Fibroblast of lung (primary cell): ENCODE measurements at regions not wholly inside any gene's neighbourhood (a gene's known extent, or its start where the extent isn't known, plus 50 kb on each side); places are given as distances from the start of the nearest gene placed in this dataset.
A peak's percentile ranks its signal among the peaks of the same experiment; 100 is the strongest.

Experiments
- DNase-seq, 2 donors: peaks; one replicate each; pipeline versions ENCODE4 v3.0.0 to v3.0.0-alpha.2; 2010; ENCODE audit warnings: low read depth in 2 of 2
- H2AFZ ChIP-seq: 2 replicates; pipeline ENCODE4 v1.5.1; 2012; ENCODE audit warnings: low read length, control low read depth, inconsistent platforms
- H3K27ac ChIP-seq: 2 replicates; pipeline ENCODE4 v1.5.1; 2011; ENCODE audit warnings: low read length, control low read depth; ENCODE audit not compliant: insufficient read depth
- H3K27me3 ChIP-seq: 2 replicates; pipeline ENCODE4 v1.5.1; 2011; ENCODE audit warnings: mild to moderate bottlenecking, low read length; ENCODE audit not compliant: control insufficient read depth, insufficient read depth
- H3K36me3 ChIP-seq: 2 replicates; pipeline ENCODE4 v1.5.1; 2011; ENCODE audit warnings: low read length; ENCODE audit not compliant: control insufficient read depth, insufficient read depth
- H3K4me1 ChIP-seq: 2 replicates; pipeline ENCODE4 v1.5.1; 2011; ENCODE audit warnings: low read length; ENCODE audit not compliant: control insufficient read depth, insufficient read depth; ENCODE audit errors: extremely low read depth
- H3K4me2 ChIP-seq: 2 replicates; pipeline ENCODE4 v1.5.1; 2011; ENCODE audit warnings: low read length, control low read depth; ENCODE audit not compliant: insufficient read depth; ENCODE audit errors: extremely low read depth
- H3K4me3 ChIP-seq, 4 experiments: fragments of 200-600 bp in 1 of 4; sonication (generic) in 1 of 4; replicated peaks in 1 of 4; 2 replicates each; pipeline ENCODE4 v1.5.1; 2011 to 2016; ENCODE audit warnings: low read length in 4 of 4, low read depth in 3 of 4, mild to moderate bottlenecking in 3 of 4, control low read depth in 2 of 4, inconsistent platforms in 1 of 4, mixed read lengths in 1 of 4; ENCODE audit not compliant: insufficient read depth in 1 of 4; ENCODE audit errors: control extremely low read depth in 1 of 4
- H3K79me2 ChIP-seq: 2 replicates; pipeline ENCODE4 v1.5.1; 2012; ENCODE audit warnings: mild to moderate bottlenecking, low read length, inconsistent platforms; ENCODE audit not compliant: control insufficient read depth, insufficient read depth
- H3K9ac ChIP-seq: 2 replicates; pipeline ENCODE4 v1.5.1; 2011; ENCODE audit warnings: mild to moderate bottlenecking, low read length, control low read depth; ENCODE audit not compliant: insufficient read depth
- H3K9me3 ChIP-seq: 2 replicates; pipeline ENCODE4 v1.5.1; 2012; ENCODE audit warnings: low read depth, low read length; ENCODE audit not compliant: control insufficient read depth, insufficient read depth
- H4K20me1 ChIP-seq: 2 replicates; pipeline ENCODE4 v1.5.1; 2011; ENCODE audit warnings: low read length; ENCODE audit not compliant: control insufficient read depth, insufficient read depth; ENCODE audit errors: extremely low read depth
- CTCF ChIP-seq, 2 donors: IDR thresholded peaks in 1 of 2; conservative IDR thresholded peaks in 1 of 2; 1 replicate in 1 of 2; 2 replicates in 1 of 2; pipeline ENCODE4 v1.5.1; 2011 to 2012; ENCODE audit warnings: low read length in 2 of 2, control low read depth in 1 of 2, inconsistent platforms in 1 of 2, low read depth in 1 of 2, mild to moderate bottlenecking in 1 of 2
- EZH2 ChIP-seq: IDR thresholded peaks from 2 replicates; pipeline ENCODE4 v1.5.1; 2012; ENCODE audit warnings: low read length, control low read depth, mild to moderate bottlenecking; ENCODE audit errors: missing control alignments

GRCh38 chr2:39570614-39571013 lies 95.1 kb upstream of the TMEM178A start:
- Histone ChIP-seq H3K27ac (no peak overlapping the region), H3K4me2 (no peak overlapping the region), H2AFZ (no peak overlapping the region), H4K20me1 (no peaks in the 10 kb centered on the region), H3K4me3 (no peak overlapping the region), H3K79me2 (no peaks in the 10 kb centered on the region), H3K9me3 (no peaks in the 10 kb centered on the region), H3K27me3 (no peaks in the 10 kb centered on the region), H3K36me3 (no peaks in the 10 kb centered on the region), H3K9ac (no peak overlapping the region), H3K4me1 (peaks cover 9% of the 10 kb centered on the region)
- no peak for DNase-seq
- TF ChIP-seq CTCF (conservative IDR thresholded peaks at IDR 0.05 in 1 of 2, IDR thresholded peaks at IDR 0.05 in 1 of 2; ENCODE audit: low read depth in 1 of 2, low read length in 2 of 2) = no peak
- TF ChIP-seq EZH2 = no peak

- Histone ChIP-seq H3K36me3 (no peaks in the 10 kb centered on the region), H4K20me1 (no peaks in the 10 kb centered on the region), H3K27ac (no peak overlapping the region), H3K79me2 (no peaks in the 10 kb centered on the region), H3K9me3 (no peaks in the 10 kb centered on the region), H3K4me3 (no peak overlapping the region), H2AFZ (no peak overlapping the region), H3K4me2 (no peak overlapping the region), H3K27me3 (no peaks in the 10 kb centered on the region), H3K4me1 (peaks cover 9% of the 10 kb centered on the region), H3K9ac (no peak overlapping the region)
- DNase-seq = peak in 1 of 2 donors; percentile 73
- TF ChIP-seq CTCF (conservative IDR thresholded peaks at IDR 0.05 in 1 of 2, IDR thresholded peaks at IDR 0.05 in 1 of 2; ENCODE audit: low read depth in 1 of 2, low read length in 2 of 2) = no peak
- no peak for TF ChIP-seq EZH2
Observed at GRCh38 chr2:39571111-39571731, 94.5 kb upstream of the TMEM178A start.

GRCh38 chr2:39573276-39573675 lies 92.4 kb upstream of the TMEM178A start:
- no peak for TF ChIP-seq CTCF (conservative IDR thresholded peaks at IDR 0.05 in 1 of 2, IDR thresholded peaks at IDR 0.05 in 1 of 2; ENCODE audit: low read depth in 1 of 2, low read length in 2 of 2)
- no peak for TF ChIP-seq EZH2

More at GRCh38 chr2:39573276-39573675, 92.4 kb upstream of the TMEM178A start:
- Histone ChIP-seq H4K20me1 (no peaks in the 10 kb centered on the region), H3K4me2 (no peak overlapping the region), H3K4me1 (peaks cover 8% of the 10 kb centered on the region), H3K4me3 (no peak overlapping the region), H3K79me2 (no peaks in the 10 kb centered on the region), H2AFZ (no peak overlapping the region), H3K36me3 (no peaks in the 10 kb centered on the region), H3K9ac (no peak overlapping the region), H3K27me3 (no peaks in the 10 kb centered on the region), H3K9me3 (no peaks in the 10 kb centered on the region), H3K27ac (no peak overlapping the region)
- no peak for DNase-seq
